GM12878 (cell line): ENCODE measurements at regions not wholly inside any gene's neighbourhood (a gene's known extent, or its start where the extent isn't known, plus 50 kb on each side); places are given as distances from the start of the nearest gene placed in this dataset.

ENCODE experiments used
- ATAC-seq: fragments of 200-7000 bp; cut with Tn5 transposase; 3 replicates; pipeline ENCODE4 v1.9.1; 2020; ENCODE audit warnings: mild to moderate bottlenecking, moderate library complexity
- BruUV-seq: library from RNA; stranded (reverse); fragments of 400-500 nt; replicated peaks from 2 replicates; lab custom pipeline; 2021; lab: Mats Ljungman, UMichigan
- CTCF ChIA-PET: fragments of 300-600 bp; sonication (Branson Sonifier 250); formaldehyde crosslinking; extraction: SDS; loops from one replicate; lab custom pipeline; 2021; ENCODE audit warnings: inconsistent platforms; lab: Yijun Ruan, JAX
- POLR2A ChIA-PET: fragments of 350-600 bp; formaldehyde crosslinking; extraction: SDS; loops from one replicate; lab custom pipeline; 2021; ENCODE audit warnings: inconsistent platforms; lab: Charles Lee
- RAD21 ChIA-PET: fragments of 300-600 bp; sonication (Branson Sonifier 250); formaldehyde crosslinking; loops from one replicate; lab custom pipeline; 2023; ENCODE audit warnings: antibody characterized with exemption; ENCODE audit not compliant: unreplicated experiment; lab: Charles Lee
- SMC1A ChIA-PET: fragments of 300-600 bp; sonication (Branson Sonifier 250); formaldehyde crosslinking; loops from one replicate; lab custom pipeline; 2023; ENCODE audit not compliant: unreplicated experiment, uncharacterized antibody; lab: Charles Lee
- DNase-seq: peaks from one replicate; pipeline ENCODE4 v3.0.0-alpha.2; 2011; ENCODE audit warnings: low read depth, low spot score
- FAIRE-seq: peaks from 3 replicates; lab custom pipeline; 2011; peaks lifted over from hg19 to GRCh38; lab: Jason Lieb, UNC
- H2AFZ ChIP-seq: 2 replicates; pipeline ENCODE4 v1.6.0; 2011; ENCODE audit warnings: low read depth, low read length, control low read depth; ENCODE audit not compliant: control insufficient read depth
- H3K27ac ChIP-seq: 2 replicates; pipeline ENCODE4 v1.5.1; 2011; ENCODE audit warnings: control low read depth; ENCODE audit not compliant: control insufficient read depth, insufficient read depth
- H3K27me3 ChIP-seq, 2 experiments: replicated peaks in 1 of 2; 2 replicates each; pipeline versions ENCODE4 v1.6.0 to v1.6.1; 2011; ENCODE audit warnings: low read length in 1 of 2; ENCODE audit not compliant: control insufficient read depth in 2 of 2, insufficient read depth in 2 of 2
- H3K36me3 ChIP-seq, 2 experiments: 2 replicates each; pipeline ENCODE4 v1.5.1; 2011; ENCODE audit warnings: low read length in 1 of 2; ENCODE audit not compliant: control insufficient read depth in 2 of 2, insufficient read depth in 2 of 2
- H3K4me1 ChIP-seq: 2 replicates; pipeline ENCODE4 v1.6.1; 2011; ENCODE audit warnings: mild to moderate bottlenecking, low read length, moderate library complexity, mixed read lengths; ENCODE audit not compliant: control insufficient read depth, insufficient read depth
- H3K4me2 ChIP-seq: 2 replicates; pipeline ENCODE4 v1.6.0; 2011; ENCODE audit warnings: control low read depth; ENCODE audit not compliant: control insufficient read depth, insufficient read depth
- H3K4me3 ChIP-seq: fragments of 200-600 bp; sonication (generic); 2 replicates; pipeline ENCODE4 v1.5.1; 2016
- H3K79me2 ChIP-seq: 2 replicates; pipeline ENCODE4 v1.6.0; 2011; ENCODE audit warnings: low read length; ENCODE audit not compliant: control insufficient read depth, insufficient read depth
- H3K9ac ChIP-seq: 2 replicates; pipeline ENCODE4 v1.8.0; 2011; ENCODE audit warnings: low read length, control low read depth, mixed read lengths; ENCODE audit not compliant: control insufficient read depth, insufficient read depth
- H3K9me3 ChIP-seq: replicated peaks from 3 replicates; pipeline ENCODE4 v1.5.1; 2011; ENCODE audit warnings: mild to moderate bottlenecking, low read length; ENCODE audit not compliant: control insufficient read depth, insufficient read depth
- H4K20me1 ChIP-seq: 2 replicates; pipeline ENCODE4 v1.6.0; 2011; ENCODE audit not compliant: control insufficient read depth, insufficient read depth
- ELK1 ChIP-seq: IDR thresholded peaks from 2 replicates; pipeline ENCODE4 v1.6.1; 2012; ENCODE audit warnings: low read depth, low read length, improper control_type of control experiment
- ETV6 ChIP-seq, 2 experiments: fragments of 450-650 bp in 1 of 2; IDR thresholded peaks in 1 of 2; conservative IDR thresholded peaks in 1 of 2; 2 replicates each; pipeline ENCODE4 v1.6.1; 2014; ENCODE audit warnings: antibody characterized with exemption in 1 of 2, borderline replicate concordance in 1 of 2, low read depth in 1 of 2, mild to moderate bottlenecking in 1 of 2, moderate library complexity in 1 of 2
- FOXK2 ChIP-seq: fragments of 450-650 bp; IDR thresholded peaks from 2 replicates; pipeline ENCODE4 v1.6.1; 2017; ENCODE audit warnings: mild to moderate bottlenecking, moderate library complexity
- IKZF1 ChIP-seq: fragments of 450-650 bp; conservative IDR thresholded peaks from 2 replicates; pipeline ENCODE4 v1.6.1; 2017; ENCODE audit warnings: antibody characterized with exemption, mild to moderate bottlenecking
- NFIC ChIP-seq: IDR thresholded peaks from 2 replicates; pipeline ENCODE4 v1.6.1; 2012; ENCODE audit warnings: low read depth, mild to moderate bottlenecking, inconsistent platforms, low read length, moderate library complexity
- NFYB ChIP-seq: IDR thresholded peaks from 2 replicates; pipeline ENCODE4 v1.6.1; 2011; ENCODE audit warnings: low read depth, mild to moderate bottlenecking, low read length, improper control_type of control experiment, moderate library complexity; ENCODE audit not compliant: insufficient read depth
- POLR2AphosphoS2 ChIP-seq: IDR thresholded peaks from 2 replicates; pipeline ENCODE4 v1.6.1; 2011; ENCODE audit warnings: low read depth, mild to moderate bottlenecking, low read length, improper control_type of control experiment, moderate library complexity
- RUNX3 ChIP-seq: IDR thresholded peaks from 2 replicates; pipeline ENCODE4 v1.6.1; 2012; ENCODE audit warnings: low read length, inconsistent platforms
- USF1 ChIP-seq: IDR thresholded peaks from 2 replicates; pipeline ENCODE4 v1.6.1; 2011; ENCODE audit warnings: borderline replicate concordance, low read depth, mild to moderate bottlenecking, moderate library complexity, mixed read lengths, low read length; ENCODE audit not compliant: insufficient read depth; ENCODE audit errors: extremely low read length
- YY1 ChIP-seq: IDR thresholded peaks from 2 replicates; pipeline ENCODE4 v1.6.1; 2011; ENCODE audit warnings: low read depth, mild to moderate bottlenecking, low read length
- ZNF207 ChIP-seq: fragments of 450-650 bp; IDR thresholded peaks from 2 replicates; pipeline ENCODE4 v1.6.1; 2014; ENCODE audit warnings: antibody characterized with exemption, mild to moderate bottlenecking, borderline replicate concordance
- in situ Hi-C: fragments of 300-500 bp; cut with MboI; formaldehyde crosslinking; loops from 9 replicates; pipeline ENCODE4 v1.14.3; 2018; ENCODE audit warnings: mixed read lengths
- intact Hi-C: fragments of 100-400 bp; cut with micrococcal nuclease; formaldehyde crosslinking; loops from one replicate; pipeline ENCODE4 v1.14.2; 2022; ENCODE audit not compliant: unreplicated experiment
- TF ChIP-seq, protein P1 (sequence below): fragments of 450-650 bp; conservative IDR thresholded peaks from 2 replicates; pipeline ENCODE4 v1.6.1; 2017; ENCODE audit warnings: mild to moderate bottlenecking, moderate library complexity

- TF ChIP-seq, protein P1, sequence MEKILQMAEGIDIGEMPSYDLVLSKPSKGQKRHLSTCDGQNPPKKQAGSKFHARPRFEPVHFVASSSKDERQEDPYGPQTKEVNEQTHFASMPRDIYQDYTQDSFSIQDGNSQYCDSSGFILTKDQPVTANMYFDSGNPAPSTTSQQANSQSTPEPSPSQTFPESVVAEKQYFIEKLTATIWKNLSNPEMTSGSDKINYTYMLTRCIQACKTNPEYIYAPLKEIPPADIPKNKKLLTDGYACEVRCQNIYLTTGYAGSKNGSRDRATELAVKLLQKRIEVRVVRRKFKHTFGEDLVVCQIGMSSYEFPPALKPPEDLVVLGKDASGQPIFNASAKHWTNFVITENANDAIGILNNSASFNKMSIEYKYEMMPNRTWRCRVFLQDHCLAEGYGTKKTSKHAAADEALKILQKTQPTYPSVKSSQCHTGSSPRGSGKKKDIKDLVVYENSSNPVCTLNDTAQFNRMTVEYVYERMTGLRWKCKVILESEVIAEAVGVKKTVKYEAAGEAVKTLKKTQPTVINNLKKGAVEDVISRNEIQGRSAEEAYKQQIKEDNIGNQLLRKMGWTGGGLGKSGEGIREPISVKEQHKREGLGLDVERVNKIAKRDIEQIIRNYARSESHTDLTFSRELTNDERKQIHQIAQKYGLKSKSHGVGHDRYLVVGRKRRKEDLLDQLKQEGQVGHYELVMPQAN: no peak
Measured at GRCh38 chr4:164571593-164572390, 182.1 kb upstream of the SMIM31 start (continued).

DNA sequence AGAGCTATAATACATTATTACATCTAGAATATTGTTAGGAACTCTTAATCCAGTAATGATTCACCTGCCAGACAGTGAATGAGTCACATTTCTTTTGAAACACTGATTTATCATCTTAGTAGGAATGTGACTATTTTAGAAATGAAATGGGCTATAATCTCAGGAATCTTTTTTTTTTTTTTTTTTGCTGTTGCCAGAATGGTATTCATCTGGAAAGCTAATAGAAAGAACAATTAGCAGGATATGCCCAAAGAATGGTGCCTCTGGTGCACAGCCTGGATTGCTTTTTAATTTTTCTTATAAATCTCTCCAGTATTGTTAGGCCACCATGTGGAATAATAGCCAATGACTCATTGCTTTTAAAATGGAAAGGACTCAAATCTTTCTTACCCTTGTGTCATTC, 181.1 kb upstream of the SMIM31 start:
- DNase-seq (no peak), FAIRE-seq (no peak), ATAC-seq (no peak)
- Histone ChIP-seq H3K27ac (no peak overlapping the region), H3K4me3 (no peak overlapping the region), H2AFZ (no peak overlapping the region), H3K36me3 (no peaks in the 10 kb centered on the region), H3K9me3 (no peaks in the 10 kb centered on the region), H4K20me1 (no peaks in the 10 kb centered on the region), H3K27me3 (no peaks in the 10 kb centered on the region), H3K4me2 (no peak overlapping the region), H3K4me1 (no peaks in the 10 kb centered on the region), H3K9ac (no peak overlapping the region), H3K79me2 (no peaks in the 10 kb centered on the region)
- ChIA-PET POLR2A (interaction anchor here (0.6 kb wide), 1 partner anchor 1252 kb away, joined by 6 read pairs; no protein-coding TSS in a partner anchor), SMC1A (interaction anchor here (1.2 kb wide), 1 partner anchor 90 kb away, joined by 3 read pairs; no protein-coding TSS in a partner anchor), CTCF (no interaction called here), RAD21 (interaction anchor here (0.8 kb wide), 1 partner anchor 383 kb away, joined by 3 read pairs; no protein-coding TSS in a partner anchor)
- BruUV-seq: no TSS peak
- in situ Hi-C loops (no loop called here), intact Hi-C loops (no loop called here)
- TF ChIP-seq FOXK2 (no peak), NFIC (no peak), ZNF207 (no peak), POLR2AphosphoS2 (no peak), IKZF1 (no peak), USF1 (no peak), NFYB (no peak), ETV6 (conservative IDR thresholded peaks at IDR 0.05 in 1 of 2, IDR thresholded peaks at IDR 0.05 in 1 of 2; ENCODE audit: borderline replicate concordance in 1 of 2, low read depth in 1 of 2) (no peak), RUNX3 (no peak), YY1 (no peak), ELK1 (no peak)
